Sciatic nerve (tissue), 2 donors: ENCODE measurements at regions not wholly inside any gene's neighbourhood (a gene's known extent, or its start where the extent isn't known, plus 50 kb on each side); places are given as distances from the start of the nearest gene placed in this dataset.

Experiments used
- ATAC-seq: fragments of 200-7000 bp; cut with Tn5 transposase; one replicate; pipeline ENCODE4 v1.9.1; 2020; ENCODE audit warnings: mild to moderate bottlenecking, moderate library complexity
- DNase-seq: peaks from one replicate; pipeline ENCODE4 v3.0.0-alpha.2; 2020; ENCODE audit warnings: low spot score
- intact Hi-C: fragments of 100-400 bp; cut with DNase I; formaldehyde crosslinking; loops from one replicate; pipeline ENCODE4 v1.14.2; 2022
- donor health status: DM: no; HTN: no; CAD: no.
- donor health status: DM: no; HTN: no; CAD: no.

DNA sequence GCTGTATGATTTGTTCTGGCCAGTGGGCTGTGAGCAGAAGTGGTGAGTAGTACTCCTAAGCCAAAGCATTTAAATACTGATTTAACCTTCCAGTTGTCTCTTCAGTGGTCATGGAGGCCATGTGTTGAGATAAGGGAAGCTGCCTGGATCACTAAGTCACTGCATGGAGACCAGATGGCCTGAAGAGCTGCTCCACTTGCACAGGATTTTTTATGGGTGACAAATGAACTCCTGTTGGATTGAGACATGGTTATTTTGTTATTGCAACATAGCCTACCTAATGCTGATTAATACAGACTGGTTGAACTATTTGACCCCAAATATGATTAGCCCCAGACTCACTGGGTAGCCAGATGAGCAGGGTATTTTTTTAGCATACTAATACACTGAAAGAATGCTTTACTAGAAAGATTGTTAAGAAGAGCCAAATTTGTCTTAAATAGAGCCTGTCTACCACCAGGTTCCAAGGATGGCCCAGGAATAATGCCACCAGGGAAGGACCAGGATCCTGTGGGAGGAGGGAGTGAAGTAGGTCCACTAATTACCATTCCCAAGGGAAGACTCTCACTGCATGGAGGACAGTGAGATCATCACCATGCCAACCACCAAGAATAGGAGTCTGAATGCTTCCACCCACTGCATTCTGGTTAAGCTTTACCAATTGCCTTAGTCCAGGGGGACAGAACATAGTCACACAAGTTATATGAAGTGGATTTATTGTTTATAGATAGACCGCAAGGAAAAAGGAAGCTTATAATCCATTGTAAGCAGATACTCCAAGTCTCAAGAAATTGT lies 187.4 kb upstream of the IRX6 start:
- intact Hi-C loops = no loop called here
- DNase-seq = no peak
- no peak for ATAC-seq

GRCh38 chr16:55138298-55138697 lies 185.7 kb upstream of the IRX6 start:
- intact Hi-C loops = no loop called here
- DNase-seq (no peak), ATAC-seq (no peak)

- ATAC-seq (no peak), DNase-seq (no peak)
- intact Hi-C loops = no loop called here
Measured at GRCh38 chr16:55142405-55142804, 181.6 kb upstream of the IRX6 start.

DNA sequence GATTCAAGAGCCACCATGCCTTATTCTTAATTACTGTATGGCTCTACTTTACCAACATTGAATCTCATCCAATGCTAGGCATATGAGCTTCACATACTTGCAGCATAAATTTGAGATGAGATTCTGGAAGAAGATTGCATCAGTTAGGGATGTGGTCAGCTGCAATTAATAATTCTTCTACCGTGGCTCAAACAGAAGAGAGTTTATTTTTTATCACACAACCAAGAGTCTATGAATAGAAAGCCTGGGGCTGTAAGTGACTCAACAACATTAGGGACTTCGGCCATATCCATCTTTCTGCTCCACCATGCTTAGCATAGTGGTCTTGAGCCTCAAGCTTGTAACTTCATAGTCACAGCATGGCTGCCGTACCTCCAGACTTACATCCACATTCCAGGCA lies 179.4 kb upstream of the IRX6 start:
- no peak for DNase-seq
- intact Hi-C loops = no loop called here
- no peak for ATAC-seq

DNA sequence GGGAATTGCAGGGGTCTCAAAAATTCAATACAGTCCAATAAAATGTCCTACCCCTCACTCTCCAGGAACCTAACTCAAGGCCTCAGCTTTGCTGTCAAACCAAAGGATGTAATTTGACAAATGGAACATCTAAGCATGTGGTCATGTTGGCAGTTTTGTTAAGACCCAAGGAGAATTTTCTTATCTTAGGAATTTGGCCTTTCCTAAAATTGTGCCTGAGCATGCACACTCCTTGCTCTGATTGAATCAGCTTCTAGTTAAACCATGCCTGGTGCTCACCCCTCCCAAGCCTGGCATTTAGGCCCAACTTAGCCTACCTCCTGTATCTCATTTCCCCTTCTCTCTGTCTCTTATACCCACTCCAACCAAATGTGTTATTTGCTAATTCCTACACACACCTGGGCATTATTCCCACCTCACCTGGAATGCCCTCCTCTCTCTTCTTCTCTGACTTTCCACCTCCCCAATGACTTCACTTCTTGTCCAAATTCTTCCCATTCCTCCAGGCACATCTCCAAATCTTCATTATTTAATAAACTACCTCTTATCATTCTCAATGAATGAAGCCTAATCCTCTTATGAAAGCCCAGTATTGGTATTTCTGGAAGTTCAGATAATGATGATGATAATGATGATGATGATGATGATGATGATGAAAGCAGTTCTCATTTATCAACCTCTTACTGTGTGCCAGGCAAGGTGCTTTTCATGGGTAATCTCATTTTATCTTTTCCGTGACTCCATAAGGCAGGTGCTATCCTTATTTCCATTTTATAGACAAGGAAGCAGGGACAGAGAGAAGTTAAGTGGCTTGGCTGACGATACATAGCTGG lies 178.0 kb upstream of the IRX6 start:
- ATAC-seq = no peak
- no peak for DNase-seq
- intact Hi-C loops = no loop called here

- intact Hi-C loops = no loop called here
- DNase-seq (no peak), ATAC-seq (peak; percentile 69)
Measured at GRCh38 chr16:55146966-55147365, 177.0 kb upstream of the IRX6 start.

DNA sequence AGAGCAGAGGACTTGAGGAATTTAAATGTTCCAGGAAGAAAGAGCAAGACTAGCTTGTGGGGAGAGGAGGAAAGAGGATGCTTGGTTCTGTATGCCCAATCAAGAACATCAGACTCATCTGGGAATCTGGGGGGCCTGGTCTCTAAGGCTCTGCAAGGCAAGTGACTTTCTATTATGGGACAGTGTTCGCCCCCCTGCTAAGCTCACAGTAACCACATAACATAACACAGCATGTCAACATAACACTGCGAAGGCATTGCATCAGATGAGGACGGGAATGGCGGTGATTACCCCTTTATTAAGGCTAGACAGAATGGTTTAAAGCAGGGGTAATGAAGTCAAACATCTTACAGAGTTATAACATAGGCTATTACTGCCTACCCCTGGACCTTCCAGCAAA lies 176.6 kb upstream of the IRX6 start:
- DNase-seq (no peak), ATAC-seq (no peak)
- intact Hi-C loops = no loop called here

DNA sequence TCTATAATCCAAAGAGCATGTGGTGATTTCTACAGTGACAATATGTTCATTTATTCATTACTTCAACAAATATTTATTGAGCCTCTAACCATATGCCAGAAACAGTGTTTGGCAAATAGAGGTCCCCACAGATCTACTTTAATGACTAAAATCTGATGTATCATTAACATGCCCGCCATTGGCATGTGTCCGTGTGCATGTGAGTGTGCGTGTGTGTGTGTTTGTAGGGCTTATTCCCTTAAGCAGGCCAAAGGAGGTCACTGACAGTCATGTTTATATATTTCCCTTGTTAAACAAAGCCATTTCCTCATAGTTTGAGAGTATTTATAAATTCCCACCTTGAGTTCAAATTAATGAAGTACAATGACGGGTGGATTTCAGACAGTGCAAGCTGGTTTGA lies 174.4 kb upstream of the IRX6 start:
- ATAC-seq = no peak

DNA sequence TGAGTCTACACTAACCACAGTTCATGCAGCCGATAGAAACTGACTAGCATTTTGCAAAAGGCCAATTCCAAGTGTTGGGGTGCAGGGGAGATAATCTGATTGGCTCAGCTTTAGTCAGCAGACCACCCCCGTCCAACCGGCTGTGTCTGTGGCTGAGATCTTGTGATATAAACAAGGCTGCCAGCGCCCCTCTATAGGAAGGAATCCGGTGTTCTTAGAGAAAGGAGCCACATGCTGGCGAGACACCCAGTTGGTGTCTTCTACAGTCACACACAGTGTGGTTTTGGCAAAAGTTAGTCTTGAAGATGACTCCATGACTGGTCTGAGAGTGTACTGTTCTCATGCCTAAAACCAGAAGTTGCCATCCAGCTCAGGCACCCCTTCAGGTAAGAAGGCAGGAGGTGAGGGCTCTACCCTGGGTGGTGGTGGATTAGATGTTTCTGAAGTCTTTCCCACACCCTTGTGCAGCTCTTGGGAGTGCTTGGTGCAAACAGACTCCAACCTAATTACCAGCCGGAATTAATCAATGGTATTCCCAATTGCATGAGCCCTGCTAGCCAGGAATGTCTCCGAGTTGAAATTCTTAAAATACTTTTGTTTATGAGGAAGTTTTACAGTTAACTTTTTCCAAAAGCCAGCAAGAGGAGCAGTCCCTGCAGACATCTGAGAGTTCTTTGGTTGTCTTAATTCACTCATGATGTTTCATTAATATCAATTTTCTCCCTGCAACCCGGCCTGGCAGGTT lies 172.3 kb upstream of the IRX6 start:
- ATAC-seq (no peak), DNase-seq (no peak)
- intact Hi-C loops = no loop called here

More for the DNA sequence above, 174.4 kb upstream of the IRX6 start:
- intact Hi-C loops = no loop called here
- no peak for DNase-seq

GRCh38 chr16:55152875-55153390 lies 171.1 kb upstream of the IRX6 start:
- ATAC-seq = no peak
- intact Hi-C loops = no loop called here
- DNase-seq = no peak

DNA sequence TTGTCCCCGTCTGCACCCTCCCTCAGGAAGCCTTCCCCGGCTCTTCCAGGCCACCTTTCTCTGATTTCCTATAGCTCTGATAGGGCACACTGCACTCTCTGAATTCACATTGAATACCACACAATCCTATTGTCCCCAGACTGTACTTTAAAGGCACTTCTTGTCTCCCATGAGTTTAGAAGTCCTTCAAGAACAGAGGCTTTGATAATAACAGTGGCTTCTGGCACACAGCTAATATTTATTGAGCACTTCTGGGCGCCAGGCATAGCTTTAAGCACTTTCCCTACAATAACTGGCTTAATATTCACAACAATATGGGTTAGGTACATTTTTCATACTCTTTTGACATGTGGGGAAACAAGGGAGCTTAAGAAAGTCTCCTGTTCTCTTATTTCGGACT lies 169.7 kb upstream of the IRX6 start:
- DNase-seq (no peak), ATAC-seq (no peak)
- intact Hi-C loops = no loop called here

- DNase-seq (no peak), ATAC-seq (no peak)
- intact Hi-C loops = no loop called here
Measured at GRCh38 chr16:55154956-55155355, 169.0 kb upstream of the IRX6 start.

DNA sequence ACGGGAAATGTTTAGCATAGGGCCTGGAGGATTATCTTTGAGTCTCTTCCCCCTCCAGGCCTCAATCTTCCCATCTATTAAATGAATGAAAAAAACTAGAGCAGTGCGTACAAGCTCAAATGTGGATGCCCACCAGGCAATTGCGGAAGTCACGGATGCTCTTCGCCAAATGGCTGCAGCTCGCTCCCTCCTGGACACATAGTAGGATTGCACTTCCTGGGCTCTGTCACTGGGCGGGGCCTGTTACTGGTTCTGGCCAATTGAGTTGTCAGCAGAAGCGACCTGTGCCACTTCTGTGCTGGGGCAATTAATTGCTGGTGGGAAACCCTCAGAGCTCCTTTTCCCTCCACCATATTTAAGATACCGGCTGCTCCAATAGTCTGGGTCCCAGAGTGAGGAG lies 168.2 kb upstream of the IRX6 start:
- no peak for ATAC-seq
- intact Hi-C loops = no loop called here
- no peak for DNase-seq

DNA sequence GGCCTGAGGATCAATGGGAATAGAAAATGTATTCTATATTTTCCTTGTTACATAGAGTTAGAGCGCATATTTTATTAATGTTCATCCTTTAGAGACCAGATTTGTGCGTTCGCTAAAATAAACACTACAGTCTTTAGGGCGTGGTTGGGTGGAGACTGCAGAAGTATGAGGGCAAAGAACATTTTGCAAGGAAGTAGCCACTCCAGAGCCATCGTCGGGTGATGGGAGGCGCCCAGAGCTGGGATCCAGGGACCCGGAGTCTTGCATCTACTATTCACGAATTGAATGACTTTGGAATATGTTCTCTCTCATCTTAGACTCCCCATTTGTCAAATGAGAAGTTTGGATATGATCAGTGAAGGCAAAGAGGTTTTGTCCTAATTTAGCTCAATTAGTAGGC lies 154.2 kb upstream of the IRX6 start:
- DNase-seq = no peak
- no peak for ATAC-seq
- intact Hi-C loops = no loop called here

DNA sequence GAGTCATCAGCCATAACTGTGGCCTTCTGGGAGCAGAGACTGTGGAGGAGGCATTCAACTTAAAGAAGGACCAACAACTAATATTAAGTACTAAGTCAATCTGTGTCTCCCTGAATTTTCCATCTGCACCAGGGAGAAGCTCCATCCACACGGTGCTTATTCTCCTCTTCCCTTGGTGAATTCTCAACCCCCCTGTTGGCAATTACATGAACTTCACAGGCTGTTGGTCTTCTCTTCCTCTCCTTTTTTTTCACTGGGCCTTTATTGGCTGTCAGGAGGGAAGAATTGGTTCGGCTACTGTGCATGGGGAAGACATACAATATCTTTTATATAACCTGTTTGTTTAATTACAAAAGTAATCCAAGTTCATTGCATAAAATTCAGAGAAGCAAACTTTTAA lies 152.8 kb upstream of the IRX6 start:
- DNase-seq (no peak), ATAC-seq (no peak)
- intact Hi-C loops = no loop called here

GRCh38 chr16:55175389-55175788 lies 148.6 kb upstream of the IRX6 start:
- intact Hi-C loops = no loop called here
- ATAC-seq = no peak

GRCh38 chr16:55176901-55177300 lies 147.1 kb upstream of the IRX6 start:
- intact Hi-C loops = no loop called here
- ATAC-seq (no peak), DNase-seq (no peak)

More at GRCh38 chr16:55175389-55175788, 148.6 kb upstream of the IRX6 start:
- DNase-seq = no peak

DNA sequence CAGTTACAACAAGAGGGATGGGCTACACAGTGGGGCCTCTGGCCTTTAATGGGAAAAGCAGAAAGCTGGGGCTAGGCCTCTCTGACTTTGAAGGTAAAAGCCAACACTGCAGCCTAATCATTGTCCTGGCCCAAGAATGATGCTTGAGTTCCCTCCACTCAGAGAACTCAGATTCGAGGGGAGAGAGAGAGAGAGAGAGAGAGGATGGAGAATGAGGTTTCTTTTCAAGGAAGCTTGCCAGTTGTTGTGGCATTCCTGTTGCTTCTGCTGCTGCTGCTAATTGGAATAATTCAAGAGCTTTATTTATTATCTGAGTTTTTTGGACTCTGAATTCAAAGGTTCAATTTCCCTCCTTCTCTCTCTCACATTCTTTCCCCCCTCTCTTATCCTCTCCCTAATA lies 144.6 kb upstream of the IRX6 start:
- ATAC-seq (no peak), DNase-seq (no peak)
- intact Hi-C loops = no loop called here

DNA sequence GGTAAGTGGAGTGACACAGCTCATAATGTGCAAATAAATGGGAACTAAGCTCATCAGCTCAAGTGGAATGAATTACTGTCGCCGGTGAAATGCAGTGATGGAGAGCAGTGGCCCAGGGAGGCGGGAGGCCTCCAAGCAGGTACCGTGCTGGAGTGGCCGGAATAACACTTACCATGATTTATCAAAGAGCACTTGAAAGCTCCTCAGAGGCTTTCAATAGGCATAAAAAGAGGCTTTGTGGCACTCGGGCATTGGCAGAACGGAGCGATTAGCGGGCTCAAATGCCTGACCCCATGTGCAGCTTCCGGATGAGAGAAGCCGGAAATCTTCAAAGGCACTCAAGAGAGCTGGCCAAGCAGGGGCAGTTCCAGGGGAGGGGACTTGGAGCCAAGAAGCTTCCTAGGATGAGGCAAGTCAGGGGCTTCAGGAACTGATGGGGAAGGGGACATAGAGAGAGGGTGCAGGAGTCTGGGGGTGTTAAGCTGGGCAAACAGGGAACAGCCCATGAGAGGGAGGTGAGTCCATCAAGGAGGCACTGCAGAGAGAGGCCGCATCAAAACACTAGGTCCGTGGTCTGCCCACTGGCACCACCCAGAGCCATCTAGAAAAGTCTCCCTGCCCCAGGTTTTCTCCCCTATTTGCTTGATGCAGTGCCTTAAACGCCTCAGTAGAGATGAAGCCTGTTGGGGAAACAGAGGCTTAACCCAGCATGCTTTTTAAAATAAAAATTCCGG lies 144.0 kb upstream of the IRX6 start:
- intact Hi-C loops = no loop called here
- DNase-seq = no peak
- no peak for ATAC-seq
